Breast epithelium (tissue), 3 donors: ENCODE measurements at regions not wholly inside any gene's neighbourhood (a gene's known extent, or its start where the extent isn't known, plus 50 kb on each side); places are given as distances from the start of the nearest gene placed in this dataset.

Source experiments
- CTCF ChIP-seq, 3 donors: fragments of 450-650 bp; IDR thresholded peaks; one replicate each; pipeline ENCODE4 v1.5.1; 2016 to 2017; ENCODE audit warnings: antibody characterized with exemption in 3 of 3, mild to moderate bottlenecking in 3 of 3, moderate library complexity in 3 of 3
- POLR2A ChIP-seq: fragments of 450-650 bp; IDR thresholded peaks from one replicate; pipeline ENCODE4 v1.6.1; 2016; ENCODE audit warnings: antibody characterized with exemption, mild to moderate bottlenecking, moderate library complexity

GRCh38 chr4:71269233-71269632, 69.6 kb upstream of the SLC4A4 start:
- TF ChIP-seq CTCF (IDR thresholded peaks at IDR 0.05) (no peak), POLR2A (no peak)
